ENCODE measurements at regions not wholly inside any gene's neighbourhood (a gene's known extent, or its start where the extent isn't known, plus 50 kb on each side); places are given as distances from the start of the nearest gene placed in this dataset.

DNA sequence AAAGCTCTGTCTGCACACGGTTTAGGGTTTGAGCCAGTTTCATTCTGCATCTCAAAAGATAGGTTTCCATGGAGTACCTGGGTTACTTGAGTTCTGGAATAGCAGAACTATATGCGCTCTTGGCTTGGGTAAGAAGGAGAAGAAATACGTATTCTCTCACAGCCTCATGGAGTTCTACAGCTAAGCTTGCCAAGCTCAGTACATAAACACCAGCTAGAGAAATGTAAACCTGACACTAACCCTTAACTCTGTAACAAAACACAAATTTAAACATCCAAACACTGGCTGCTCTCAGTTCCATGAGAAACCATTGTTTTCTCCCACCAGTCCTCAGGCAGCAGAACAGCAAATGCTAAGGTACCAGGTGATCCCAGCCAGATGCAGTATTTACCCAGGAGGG lies 557.2 kb downstream of the INHBA start:
- TF ChIP-seq POLR2AphosphoS5 (IDR thresholded peaks at IDR 0.05): no peak
- no peak for TF ChIP-seq POLR2A (IDR thresholded peaks at IDR 0.05)
- TF ChIP-seq EP300 (IDR thresholded peaks at IDR 0.05): no peak
- TF ChIP-seq, protein P1, sequence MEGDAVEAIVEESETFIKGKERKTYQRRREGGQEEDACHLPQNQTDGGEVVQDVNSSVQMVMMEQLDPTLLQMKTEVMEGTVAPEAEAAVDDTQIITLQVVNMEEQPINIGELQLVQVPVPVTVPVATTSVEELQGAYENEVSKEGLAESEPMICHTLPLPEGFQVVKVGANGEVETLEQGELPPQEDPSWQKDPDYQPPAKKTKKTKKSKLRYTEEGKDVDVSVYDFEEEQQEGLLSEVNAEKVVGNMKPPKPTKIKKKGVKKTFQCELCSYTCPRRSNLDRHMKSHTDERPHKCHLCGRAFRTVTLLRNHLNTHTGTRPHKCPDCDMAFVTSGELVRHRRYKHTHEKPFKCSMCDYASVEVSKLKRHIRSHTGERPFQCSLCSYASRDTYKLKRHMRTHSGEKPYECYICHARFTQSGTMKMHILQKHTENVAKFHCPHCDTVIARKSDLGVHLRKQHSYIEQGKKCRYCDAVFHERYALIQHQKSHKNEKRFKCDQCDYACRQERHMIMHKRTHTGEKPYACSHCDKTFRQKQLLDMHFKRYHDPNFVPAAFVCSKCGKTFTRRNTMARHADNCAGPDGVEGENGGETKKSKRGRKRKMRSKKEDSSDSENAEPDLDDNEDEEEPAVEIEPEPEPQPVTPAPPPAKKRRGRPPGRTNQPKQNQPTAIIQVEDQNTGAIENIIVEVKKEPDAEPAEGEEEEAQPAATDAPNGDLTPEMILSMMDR (IDR thresholded peaks at IDR 0.05): no peak
- no peaks in the 10 kb centered on the region for H3K4me1 ChIP-seq
- no peak for DNase-seq
- peaks cover 0 to 4% (median 0%) of the 10 kb centered on the region in 4 donors for H3K9me3 ChIP-seq
- 44 to 71% (median 63%) methylated on average over 3 of the region's 3 CpGs for WGBS, 5 donors
- no peak overlapping the region for H3K27ac ChIP-seq
- H3K36me3 ChIP-seq: no peaks in the 10 kb centered on the region
- no peaks in the 10 kb centered on the region for H3K27me3 ChIP-seq
- intact Hi-C loops (cut with DNase I; ENCODE audit: low total_unique reads): no loop called here
- no peak overlapping the region for H3K4me3 ChIP-seq

DNA sequence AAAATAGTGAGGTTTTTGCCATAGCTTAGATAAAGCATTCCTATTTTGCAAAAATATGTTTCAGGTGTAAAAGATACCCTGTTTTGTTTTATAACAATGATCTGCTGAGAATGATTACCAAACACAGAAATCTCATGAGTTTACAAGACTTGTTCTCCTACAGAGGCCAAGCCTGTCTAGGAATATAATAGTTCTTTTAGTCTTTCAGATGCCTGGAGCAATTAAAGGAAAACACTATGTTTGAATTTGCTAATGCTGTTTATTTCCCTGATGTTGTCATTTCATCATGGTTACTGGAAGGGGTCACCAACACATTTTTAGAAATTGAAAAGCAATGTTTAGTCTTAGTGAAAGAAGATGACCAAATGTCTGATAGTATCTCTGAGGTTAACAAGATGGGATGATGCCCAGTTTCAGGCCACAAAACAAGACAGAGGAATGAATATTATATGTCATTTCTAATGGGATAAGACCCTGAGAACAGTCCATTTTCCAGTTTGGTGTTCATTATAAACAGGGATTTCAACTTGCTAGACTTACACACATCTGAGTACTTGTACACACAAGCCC lies 559.9 kb downstream of the INHBA start:
- no peak for DNase-seq
- Histone ChIP-seq H3K27me3 (no peaks in the 10 kb centered on the region), H3K4me1 (no peaks in the 10 kb centered on the region), H3K9me3 (no peaks in the 10 kb centered on the region), H3K4me3 (no peak overlapping the region), H3K36me3 (no peaks in the 10 kb centered on the region), H3K27ac (no peak overlapping the region)
- intact Hi-C loops (cut with DNase I; ENCODE audit: low total_unique reads): no loop called here
- TF ChIP-seq EP300 (IDR thresholded peaks at IDR 0.05): no peak

GRCh38 chr7:41139789-41140188 lies 563.1 kb downstream of the INHBA start:
- Histone ChIP-seq H3K27me3 (no peaks in the 10 kb centered on the region), H3K27ac (no peak overlapping the region), H3K4me1 (no peaks in the 10 kb centered on the region), H3K4me3 (no peak overlapping the region), H3K36me3 (no peaks in the 10 kb centered on the region), H3K9me3 (no peaks in the 10 kb centered on the region)
- TF ChIP-seq, protein P1 (IDR thresholded peaks at IDR 0.05): no peak
- no peak for TF ChIP-seq POLR2AphosphoS5 (IDR thresholded peaks at IDR 0.05)
- TF ChIP-seq POLR2A (IDR thresholded peaks at IDR 0.05): no peak
- TF ChIP-seq EP300 (IDR thresholded peaks at IDR 0.05): no peak
- DNase-seq: no peak
- 76 to 86% (median 79%) methylated on average over 5 of the region's 5 CpGs for WGBS, 5 donors
- intact Hi-C loops (cut with DNase I; ENCODE audit: low total_unique reads): no loop called here

DNA sequence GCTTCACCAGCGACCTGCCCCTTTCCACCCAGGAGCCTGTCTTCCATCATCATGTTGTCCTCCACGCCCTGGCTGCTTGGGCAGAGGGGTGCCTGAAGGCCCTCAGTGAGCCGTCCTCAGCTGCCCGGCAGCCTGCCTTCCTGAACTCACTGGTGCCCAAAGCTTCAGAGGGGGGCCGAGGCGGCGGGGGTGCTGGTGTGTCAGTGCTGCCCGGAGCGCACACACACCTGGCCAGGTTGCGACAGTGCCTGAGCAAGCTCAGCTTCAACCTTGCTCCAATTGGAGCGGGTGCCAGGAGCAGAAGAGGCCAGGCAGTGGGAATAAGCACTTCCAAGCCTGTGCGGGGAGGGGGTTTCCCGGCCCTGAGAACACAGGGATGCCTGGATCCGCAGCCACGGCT lies 566.3 kb downstream of the INHBA start:
- no peaks in the 10 kb centered on the region for H3K9me3 ChIP-seq
- DNase-seq: no peak
- H3K4me3 ChIP-seq: no peak overlapping the region
- TF ChIP-seq POLR2AphosphoS5 (IDR thresholded peaks at IDR 0.05): no peak
- TF ChIP-seq POLR2A (IDR thresholded peaks at IDR 0.05): no peak
- TF ChIP-seq EP300 (IDR thresholded peaks at IDR 0.05): no peak
- TF ChIP-seq, protein P1 (IDR thresholded peaks at IDR 0.05): no peak
- no peaks in the 10 kb centered on the region for H3K4me1 ChIP-seq
- H3K27ac ChIP-seq: no peak overlapping the region
- WGBS, 5 donors: 89 to 94% (median 91%) methylated on average over 7 to 15 of the region's 15 CpGs
- intact Hi-C loops (cut with DNase I; ENCODE audit: low total_unique reads): no loop called here
- H3K36me3 ChIP-seq: no peaks in the 10 kb centered on the region
- H3K27me3 ChIP-seq: no peaks in the 10 kb centered on the region

DNA sequence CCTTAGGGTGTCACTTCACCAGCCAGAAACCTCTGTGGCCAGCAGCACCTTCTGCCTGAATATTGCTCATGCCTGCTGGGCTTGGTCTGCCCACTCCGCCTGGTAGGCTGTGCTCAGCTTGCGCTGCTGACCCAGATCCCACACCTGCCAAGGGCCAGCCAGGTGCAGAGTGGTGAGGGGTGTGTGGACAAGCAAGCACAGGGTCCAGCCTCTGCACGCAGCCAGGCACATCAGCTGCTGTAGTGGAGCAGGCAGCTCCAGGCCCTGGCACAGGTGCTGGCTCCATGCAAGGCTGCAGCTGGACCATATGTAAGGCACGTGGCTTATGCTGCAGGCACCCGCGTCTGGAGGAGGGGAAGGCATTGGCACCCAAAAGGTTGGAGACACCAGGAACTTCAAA lies 567.4 kb downstream of the INHBA start:
- Histone ChIP-seq H3K4me3 (no peak overlapping the region), H3K36me3 (no peaks in the 10 kb centered on the region), H3K9me3 (no peaks in the 10 kb centered on the region), H3K27ac (no peak overlapping the region), H3K27me3 (no peaks in the 10 kb centered on the region), H3K4me1 (no peaks in the 10 kb centered on the region)
- intact Hi-C loops (cut with DNase I; ENCODE audit: low total_unique reads): no loop called here
- TF ChIP-seq POLR2A (IDR thresholded peaks at IDR 0.05): no peak
- TF ChIP-seq, protein P1 (IDR thresholded peaks at IDR 0.05): no peak
- no peak for TF ChIP-seq EP300 (IDR thresholded peaks at IDR 0.05)
- TF ChIP-seq POLR2AphosphoS5 (IDR thresholded peaks at IDR 0.05): no peak
- WGBS, 5 donors: 83 to 95% (median 92%) methylated on average over 3 to 6 of the region's 6 CpGs
- no peak for DNase-seq

Data from stomach (tissue), 8 donors.